Endothelial cell of umbilical vein (primary cell): ENCODE measurements at regions not wholly inside any gene's neighbourhood (a gene's known extent, or its start where the extent isn't known, plus 50 kb on each side); places are given as distances from the start of the nearest gene placed in this dataset.

ENCODE experiments used
- BruUV-seq: library from RNA; stranded (reverse); fragments of 400-500 nt; replicated peaks from 2 replicates; lab custom pipeline; 2021; lab: Mats Ljungman, UMichigan
- CTCF ChIA-PET: fragments of 300-600, 350-600 bp; sonication (Branson Sonifier 250); formaldehyde crosslinking; loops from one replicate; lab custom pipeline; 2021; ENCODE audit warnings: antibody characterized with exemption, inconsistent platforms; lab: Charles Lee
- POLR2A ChIA-PET: fragments of 300-600, 350-600 bp; sonication (Branson Sonifier 250); formaldehyde crosslinking; loops from one replicate; lab custom pipeline; 2021; ENCODE audit warnings: antibody characterized with exemption, inconsistent platforms; lab: Charles Lee
- DNase-seq: peaks from one replicate; pipeline ENCODE4 v3.0.0-alpha.2; 2011; ENCODE audit warnings: low read depth, low spot score
- FAIRE-seq: peaks from 2 replicates; lab custom pipeline; 2011; peaks lifted over from hg19 to GRCh38; lab: Jason Lieb, UNC
- H2AFZ ChIP-seq: 2 replicates; pipeline ENCODE4 v1.6.0; 2012; ENCODE audit warnings: low read depth, low read length, control low read depth, inconsistent platforms
- H3K27ac ChIP-seq: 2 replicates; pipeline ENCODE4 v1.5.1; 2011; ENCODE audit warnings: low read depth, mild to moderate bottlenecking, control low read depth, low read length, moderate library complexity; ENCODE audit not compliant: insufficient read depth
- H3K27me3 ChIP-seq, 2 experiments: 2 replicates each; pipeline versions ENCODE4 v1.6.0 to v1.6.1; 2011; ENCODE audit warnings: low read length in 2 of 2, mixed read lengths in 1 of 2; ENCODE audit not compliant: control insufficient read depth in 2 of 2, insufficient read depth in 2 of 2
- H3K36me3 ChIP-seq, 2 experiments: 2 replicates in 1 of 2; 3 replicates in 1 of 2; pipeline ENCODE4 v1.5.1; 2011; ENCODE audit warnings: low read length in 2 of 2, mild to moderate bottlenecking in 1 of 2, moderate library complexity in 1 of 2; ENCODE audit not compliant: control insufficient read depth in 2 of 2, insufficient read depth in 2 of 2; ENCODE audit errors: extremely low read depth in 1 of 2
- H3K4me1 ChIP-seq: 3 replicates; pipeline ENCODE4 v1.5.1; 2011; ENCODE audit warnings: mild to moderate bottlenecking, low read length; ENCODE audit not compliant: control insufficient read depth, insufficient read depth; ENCODE audit errors: extremely low read depth
- H3K4me2 ChIP-seq: 2 replicates; pipeline ENCODE4 v1.6.1; 2011; ENCODE audit warnings: low read length, control low read depth, mixed read lengths; ENCODE audit not compliant: insufficient read depth
- H3K4me3 ChIP-seq, 3 experiments: fragments of 200-600 bp in 1 of 3; sonication (generic), shearing (Covaris generic) in 1 of 3; replicated peaks in 1 of 3; 2 replicates each; pipeline ENCODE4 v1.5.1; 2011 to 2016; ENCODE audit warnings: control low read depth in 3 of 3, low read length in 3 of 3, mild to moderate bottlenecking in 2 of 3, inconsistent platforms in 1 of 3, low read depth in 1 of 3, moderate library complexity in 1 of 3; ENCODE audit not compliant: insufficient read depth in 1 of 3
- H3K79me2 ChIP-seq: 2 replicates; pipeline ENCODE4 v1.6.0; 2012; ENCODE audit warnings: low read length, inconsistent platforms; ENCODE audit not compliant: control insufficient read depth, insufficient read depth
- H3K9ac ChIP-seq: replicated peaks from 2 replicates; pipeline ENCODE3; 2011; ENCODE audit warnings: low read length, control low read depth; ENCODE audit not compliant: insufficient read depth; ENCODE audit errors: extremely low read depth
- H3K9me1 ChIP-seq: replicated peaks from 3 replicates; pipeline ENCODE4 v1.6.0; 2011; ENCODE audit warnings: mild to moderate bottlenecking, low read length; ENCODE audit not compliant: control insufficient read depth, insufficient read depth; ENCODE audit errors: extremely low read depth
- H3K9me3 ChIP-seq: replicated peaks from 2 replicates; pipeline ENCODE4 v1.5.1; 2012; ENCODE audit warnings: low read length, inconsistent platforms; ENCODE audit not compliant: control insufficient read depth, insufficient read depth
- H4K20me1 ChIP-seq: replicated peaks from 2 replicates; pipeline ENCODE3; 2011; ENCODE audit warnings: mild to moderate bottlenecking, low read length; ENCODE audit not compliant: control insufficient read depth, insufficient read depth; ENCODE audit errors: extremely low read depth
- CTCF ChIP-seq, 2 donors: IDR thresholded peaks; 1 replicate in 1 of 2; 2 replicates in 1 of 2; pipeline ENCODE4 v1.5.1; 2011; ENCODE audit warnings: low read length in 2 of 2, mild to moderate bottlenecking in 2 of 2, moderate library complexity in 2 of 2, control low read depth in 1 of 2, inconsistent platforms in 1 of 2, low read depth in 1 of 2; ENCODE audit not compliant: insufficient read depth in 1 of 2; ENCODE audit errors: extremely low read depth in 1 of 2
- EZH2 ChIP-seq: IDR thresholded peaks from 2 replicates; pipeline ENCODE4 v1.6.1; 2012; ENCODE audit warnings: borderline replicate concordance, low read depth, mild to moderate bottlenecking, moderate library complexity, low read length, inconsistent platforms; ENCODE audit not compliant: severe bottlenecking
- FOS ChIP-seq: IDR thresholded peaks from 2 replicates; pipeline ENCODE4 v1.6.1; 2011; ENCODE audit warnings: mild to moderate bottlenecking, low read length, moderate library complexity, borderline replicate concordance; ENCODE audit not compliant: insufficient read depth
- GATA2 ChIP-seq: IDR thresholded peaks from 2 replicates; pipeline ENCODE4 v1.7.0; 2011; ENCODE audit warnings: low read depth, mild to moderate bottlenecking, moderate library complexity, mixed read lengths, low read length; ENCODE audit not compliant: insufficient read length, insufficient read depth
- JUN ChIP-seq: IDR thresholded peaks from 2 replicates; pipeline ENCODE4 v1.6.1; 2011; ENCODE audit warnings: borderline replicate concordance, low read depth; ENCODE audit not compliant: insufficient read length, insufficient read depth
- MAX ChIP-seq: IDR thresholded peaks from 2 replicates; pipeline ENCODE4 v1.6.1; 2011; ENCODE audit not compliant: insufficient read depth, insufficient read length
- MYC ChIP-seq: IDR thresholded peaks from one replicate; pipeline ENCODE4 v1.6.1; 2011; ENCODE audit warnings: mild to moderate bottlenecking, low read depth, low read length
- POLR2A ChIP-seq: IDR thresholded peaks from 2 replicates; pipeline ENCODE4 v1.6.1; 2012; ENCODE audit warnings: low read depth, mild to moderate bottlenecking, control low read depth, low read length
- POLR2AphosphoS5 ChIP-seq: IDR thresholded peaks from 2 replicates; pipeline ENCODE4 v1.6.1; 2012; ENCODE audit warnings: low read depth, mild to moderate bottlenecking, control low read depth, low read length, moderate library complexity; ENCODE audit not compliant: insufficient read depth
- dilution Hi-C: fragments of 300-500 bp; cut with MboI; formaldehyde crosslinking; loops from one replicate; pipeline ENCODE4 v1.15.0; 2019; ENCODE audit warnings: low sequenced_read_pairs; ENCODE audit not compliant: extremely low pct_ligation_motif_present
- intact Hi-C: fragments of 100-400 bp; cut with micrococcal nuclease; formaldehyde crosslinking; loops from one replicate; pipeline ENCODE4 v1.10.0; 2022

GRCh38 chr1:147470079-147470478, 71.2 kb upstream of the BCL9 start:
- ChIA-PET POLR2A (no interaction called here), CTCF (no interaction called here)
- no peaks in the 10 kb centered on the region for H3K36me3 ChIP-seq
- no peak for TF ChIP-seq POLR2A
- no peak for TF ChIP-seq JUN
- TF ChIP-seq FOS = no peak
- TF ChIP-seq MAX = no peak
- no peak for TF ChIP-seq GATA2
- no peak for TF ChIP-seq CTCF (IDR thresholded peaks at IDR 0.05; ENCODE audit: extremely low read depth in 1 of 2, insufficient read depth in 1 of 2, low read depth in 1 of 2, low read length in 2 of 2)
- TF ChIP-seq POLR2AphosphoS5 = no peak
- no peak for TF ChIP-seq MYC
- TF ChIP-seq EZH2 = no peak
- intact Hi-C loops = no loop called here
- H3K4me2 ChIP-seq = no peak overlapping the region
- FAIRE-seq = no peak
- no peaks in the 10 kb centered on the region for H3K4me1 ChIP-seq
- no peaks in the 10 kb centered on the region for H4K20me1 ChIP-seq
- no peak overlapping the region for H2AFZ ChIP-seq
- DNase-seq = no peak
- no peak overlapping the region for H3K9ac ChIP-seq
- no peaks in the 10 kb centered on the region for H3K9me1 ChIP-seq
- no TSS peak for BruUV-seq
- H3K27me3 ChIP-seq = no peaks in the 10 kb centered on the region
- dilution Hi-C loops = no loop called here
- H3K27ac ChIP-seq = no peak overlapping the region
- H3K9me3 ChIP-seq = no peaks in the 10 kb centered on the region
- H3K4me3 ChIP-seq = no peak overlapping the region
- H3K79me2 ChIP-seq = no peaks in the 10 kb centered on the region
